HG03095 (cell line): ENCODE measurements at regions not wholly inside any gene's neighbourhood (a gene's known extent, or its start where the extent isn't known, plus 50 kb on each side); places are given as distances from the start of the nearest gene placed in this dataset.

Experiments used
- ATAC-seq: cut with Tn5 transposase; IDR thresholded peaks from one replicate; pipeline ENCODE4 v1.9.1; 2021; ENCODE audit warnings: moderate library complexity; ENCODE audit not compliant: unreplicated experiment

DNA sequence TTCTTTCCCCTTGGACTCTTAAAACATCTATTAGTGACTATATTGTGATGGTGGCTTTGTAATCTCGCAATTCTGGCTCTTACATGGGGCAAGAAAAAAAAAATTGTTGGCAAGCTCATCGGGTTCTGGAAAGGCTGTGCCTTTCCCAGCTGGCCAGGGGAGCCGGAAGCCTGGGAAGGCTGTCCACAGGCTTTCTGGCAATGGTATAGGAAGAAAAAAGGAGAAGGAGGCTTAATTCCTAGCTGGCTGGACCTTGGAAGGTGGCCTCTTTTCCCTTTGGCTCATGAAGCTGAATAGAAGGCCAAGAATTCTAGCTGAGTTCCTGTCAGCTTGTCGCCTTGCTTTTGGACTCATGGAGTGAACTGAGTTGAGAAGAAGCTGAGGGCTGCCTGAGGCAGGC lies 243.5 kb upstream of the SEMA6D start:
- ATAC-seq: no peak

DNA sequence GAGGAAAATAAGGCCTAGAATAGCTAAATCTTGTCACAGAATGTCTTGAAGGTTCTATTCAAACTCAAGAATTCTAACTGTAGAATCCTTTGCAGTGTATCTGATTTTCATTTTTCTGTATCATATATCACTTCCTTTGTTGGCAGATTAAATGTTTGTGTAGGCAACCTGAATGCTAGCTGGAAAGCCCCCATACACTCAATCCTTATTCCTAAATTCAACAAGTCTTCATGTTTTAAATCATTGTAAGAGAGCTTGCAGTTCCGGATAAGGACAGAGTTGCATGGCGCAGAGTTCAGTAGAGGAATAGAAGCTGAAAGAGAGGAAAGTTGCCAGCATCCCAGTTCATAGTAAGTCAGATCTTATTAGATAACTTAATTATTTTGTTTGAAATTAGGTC lies 242.0 kb upstream of the SEMA6D start:
- ATAC-seq: no peak

DNA sequence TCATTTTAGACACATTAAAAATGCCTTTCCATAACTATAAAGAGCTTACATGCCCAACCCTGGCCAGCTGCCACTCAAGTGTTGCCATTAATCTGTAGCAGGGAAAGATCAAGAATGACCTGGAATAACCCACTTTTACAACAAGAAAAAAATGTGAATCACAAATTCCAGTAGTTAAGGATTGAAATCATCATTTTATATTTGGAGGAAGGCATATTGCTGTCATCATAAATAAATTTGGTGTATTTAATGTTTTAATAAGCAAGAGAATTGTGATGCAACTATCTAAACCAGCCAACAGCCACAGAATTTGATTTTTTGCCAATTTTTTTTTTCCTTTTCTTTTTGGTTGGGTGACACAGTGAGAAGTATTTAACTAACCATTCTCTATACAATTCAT lies 240.0 kb upstream of the SEMA6D start:
- no peak for ATAC-seq

DNA sequence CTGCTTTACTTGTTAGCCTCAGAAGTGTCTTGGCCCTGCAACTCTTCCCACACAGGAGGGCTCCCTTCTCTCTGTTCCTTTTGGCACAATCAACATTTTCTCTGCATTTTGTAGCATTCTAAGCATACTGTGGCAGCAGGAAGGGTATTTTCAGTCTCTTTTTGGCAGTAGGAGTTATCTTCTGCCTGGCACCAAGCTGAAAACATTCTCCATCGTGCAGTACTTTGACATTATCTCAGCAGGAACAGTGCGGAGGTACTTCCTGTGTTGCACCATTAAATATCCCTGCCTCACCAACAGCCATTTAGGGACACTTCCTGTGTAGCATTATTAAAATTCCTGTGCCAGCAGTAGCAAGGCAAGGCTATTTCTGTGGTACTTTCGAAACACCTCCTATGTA lies 233.2 kb upstream of the SEMA6D start:
- ATAC-seq: no peak

DNA sequence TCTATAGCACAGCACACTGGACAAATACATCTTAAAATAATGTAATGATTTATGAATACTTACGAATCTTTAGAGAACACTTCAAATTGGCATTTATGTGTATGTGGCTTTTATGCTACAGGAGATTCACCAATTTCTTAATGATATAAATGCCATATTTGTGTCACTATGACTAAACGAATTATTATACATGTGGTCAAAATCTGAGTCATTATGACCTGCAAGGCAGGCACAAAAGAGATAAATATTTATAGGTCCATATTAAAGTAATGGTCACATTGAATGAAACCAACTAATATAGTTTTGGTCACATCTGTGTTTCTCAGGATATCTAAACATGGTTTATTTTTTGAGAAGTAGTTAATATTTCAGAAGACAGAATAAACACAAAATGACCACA lies 232.3 kb upstream of the SEMA6D start:
- ATAC-seq: no peak

DNA sequence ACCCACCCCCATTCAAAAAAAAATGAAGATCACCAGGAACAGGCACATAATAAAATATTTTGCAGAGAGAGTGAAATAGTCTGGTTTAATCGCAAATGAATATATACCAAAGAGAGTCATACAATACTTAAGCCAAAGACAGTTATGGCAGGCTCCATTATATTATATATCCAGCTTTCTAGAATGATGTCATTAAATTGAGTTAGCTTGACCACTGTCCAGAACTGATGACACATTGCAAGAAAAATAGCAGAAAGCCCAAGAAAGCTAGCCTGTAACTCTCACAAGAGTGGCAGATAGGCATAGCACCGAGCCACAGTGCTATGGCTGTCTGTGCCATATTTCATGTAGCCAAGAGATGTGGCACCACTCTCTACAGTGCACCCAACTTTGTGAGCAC lies 231.9 kb upstream of the SEMA6D start:
- no peak for ATAC-seq

DNA sequence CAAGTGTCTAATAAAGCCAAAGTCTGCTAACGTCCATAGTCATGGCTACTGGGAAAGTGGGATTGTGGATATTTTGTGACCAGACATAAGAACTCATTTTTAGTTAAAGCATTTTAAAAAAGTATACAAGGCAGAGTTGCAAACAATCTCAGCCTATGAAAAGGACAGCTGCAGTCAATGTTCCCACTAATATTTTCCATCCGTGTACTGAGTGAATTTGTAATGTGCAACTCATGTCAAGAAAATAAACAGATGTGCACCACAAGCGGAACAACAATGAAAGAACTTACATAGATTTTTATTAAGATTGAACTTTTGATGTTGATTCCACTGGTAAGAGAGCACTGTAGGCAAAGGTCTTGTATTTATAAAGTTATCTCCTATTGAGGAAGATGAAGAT lies 231.3 kb upstream of the SEMA6D start:
- no peak for ATAC-seq

DNA sequence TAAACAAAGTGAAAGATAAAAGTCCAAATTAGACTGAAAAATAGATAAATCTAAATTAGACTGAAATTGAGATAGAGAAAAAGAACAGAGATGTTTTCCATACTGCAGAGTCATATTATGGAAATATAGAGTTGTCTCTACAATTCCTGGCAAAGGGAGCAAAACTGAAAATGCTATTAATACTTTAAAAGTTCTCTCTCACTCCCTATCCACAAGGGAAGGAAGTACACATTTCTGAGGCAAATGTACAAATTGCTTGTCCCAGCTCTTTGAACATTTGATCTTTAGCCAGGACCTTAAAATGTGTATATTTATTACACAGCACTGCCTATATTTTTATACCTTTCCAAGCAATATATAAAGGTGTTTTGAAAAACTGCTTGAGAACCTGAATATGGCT lies 225.1 kb upstream of the SEMA6D start:
- no peak for ATAC-seq

DNA sequence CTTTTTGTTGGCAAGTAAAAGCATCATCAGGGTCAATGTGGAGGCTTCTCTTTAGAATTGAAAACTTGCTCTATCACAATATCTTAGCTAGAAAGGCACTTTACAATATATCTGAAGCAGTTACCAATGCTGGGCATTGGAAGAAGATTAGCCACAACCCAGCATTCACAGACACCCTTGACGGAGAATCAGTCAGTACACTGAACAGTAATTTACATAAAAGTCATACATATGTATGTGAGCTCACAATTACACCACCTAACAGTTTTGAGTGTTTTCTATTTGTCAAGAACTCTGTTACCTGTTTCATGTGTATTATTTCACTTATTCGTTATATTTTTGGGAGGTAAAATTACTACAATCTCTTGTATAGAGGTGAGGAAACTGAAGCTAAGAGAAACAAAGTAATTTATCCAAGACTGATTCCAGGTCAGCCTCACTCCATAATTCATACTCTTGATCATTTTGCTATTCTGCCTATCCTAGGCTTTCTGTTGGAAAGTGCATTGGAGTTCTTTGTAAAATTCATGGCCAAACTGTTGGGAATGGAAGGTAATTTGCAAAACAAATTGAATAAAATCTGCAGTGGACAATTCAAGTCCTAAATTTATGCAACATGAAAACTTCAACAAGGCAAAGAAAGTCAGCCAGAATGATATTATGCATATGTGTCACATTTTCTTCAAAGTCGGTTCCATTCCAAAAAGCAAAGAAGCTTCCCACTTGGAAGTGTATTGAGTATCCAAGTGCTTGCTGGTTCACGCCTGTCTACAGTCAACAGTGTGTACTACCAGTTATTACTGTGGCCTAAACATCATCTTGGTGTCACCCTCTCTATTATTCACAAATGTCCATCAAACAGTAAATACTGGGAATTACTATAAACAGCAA lies 223.7 kb upstream of the SEMA6D start:
- no peak for ATAC-seq

DNA sequence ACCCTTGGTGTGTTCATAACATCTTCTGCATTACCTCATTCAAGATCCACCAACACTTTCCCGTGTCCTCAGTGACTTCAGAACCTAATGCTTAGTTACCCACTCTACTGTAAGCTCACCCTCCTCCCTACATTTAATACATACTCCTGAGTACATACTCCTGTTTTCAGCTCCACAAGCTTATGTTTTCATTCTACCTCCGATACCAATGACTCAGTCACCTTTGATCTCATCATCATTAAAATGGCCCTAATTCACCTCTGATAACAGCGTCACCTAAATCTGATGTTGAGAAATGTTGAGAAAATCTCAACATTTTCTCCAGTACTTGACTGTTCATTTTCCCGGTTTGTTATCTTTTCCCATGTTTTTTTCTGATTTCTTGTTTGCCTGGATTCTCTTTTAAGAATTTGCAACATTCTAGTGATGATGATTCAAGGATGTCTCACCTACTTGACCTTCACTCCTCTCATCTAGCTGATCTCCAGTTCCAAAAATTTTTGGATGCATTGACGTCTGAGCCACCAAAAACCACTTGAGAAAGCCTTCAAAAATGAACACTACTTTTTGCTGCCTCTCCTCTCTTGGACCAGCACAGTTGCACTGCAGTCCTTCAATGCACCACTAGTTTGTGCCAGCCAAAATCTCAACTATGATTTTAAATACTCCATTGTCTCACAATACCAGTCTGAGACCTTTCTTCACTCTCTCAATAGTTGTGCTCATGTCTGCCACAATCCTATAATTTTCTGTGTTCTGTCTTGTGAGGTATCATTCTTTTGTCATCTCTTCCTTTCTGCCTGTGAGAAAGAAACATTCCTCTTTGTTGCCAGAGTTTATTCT lies 220.7 kb upstream of the SEMA6D start:
- ATAC-seq: no peak

DNA sequence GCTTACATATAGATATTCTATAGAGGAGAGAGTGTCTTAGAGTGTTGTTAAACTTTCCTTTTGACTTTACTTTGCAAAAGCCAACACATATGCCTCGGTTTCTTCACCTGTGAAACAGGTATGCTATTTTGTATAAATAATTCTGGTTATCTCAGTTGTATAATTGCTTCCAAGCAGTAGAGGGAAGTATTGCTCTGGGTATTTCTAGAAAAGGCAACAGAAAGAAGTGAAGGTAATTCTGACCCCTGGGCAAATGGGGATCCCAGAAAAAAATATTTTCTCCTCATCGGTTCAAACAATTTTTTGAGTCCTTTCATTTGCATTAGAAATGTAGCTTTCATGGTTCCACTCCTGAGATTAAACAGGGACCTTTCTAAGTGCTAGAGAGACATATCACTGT lies 216.5 kb upstream of the SEMA6D start:
- ATAC-seq: no peak

DNA sequence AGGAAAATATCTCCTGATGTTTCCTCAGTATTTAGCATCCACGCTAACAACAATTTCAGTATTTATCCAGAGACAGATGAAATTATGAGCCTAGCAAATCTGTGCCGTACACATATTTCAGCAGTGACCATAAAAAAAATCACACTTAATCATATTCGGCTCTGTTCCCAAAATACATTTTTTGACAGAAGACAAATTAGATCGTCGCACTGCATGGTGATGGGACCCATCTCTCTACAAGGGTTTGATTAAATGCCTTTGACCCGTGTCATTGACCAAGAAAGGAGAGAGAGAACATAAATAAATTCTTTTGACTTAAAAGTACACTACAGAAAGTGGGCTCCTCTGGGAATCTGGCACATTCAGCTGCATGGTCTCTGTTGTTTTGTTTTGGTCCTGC lies 215.3 kb upstream of the SEMA6D start:
- ATAC-seq: no peak

DNA sequence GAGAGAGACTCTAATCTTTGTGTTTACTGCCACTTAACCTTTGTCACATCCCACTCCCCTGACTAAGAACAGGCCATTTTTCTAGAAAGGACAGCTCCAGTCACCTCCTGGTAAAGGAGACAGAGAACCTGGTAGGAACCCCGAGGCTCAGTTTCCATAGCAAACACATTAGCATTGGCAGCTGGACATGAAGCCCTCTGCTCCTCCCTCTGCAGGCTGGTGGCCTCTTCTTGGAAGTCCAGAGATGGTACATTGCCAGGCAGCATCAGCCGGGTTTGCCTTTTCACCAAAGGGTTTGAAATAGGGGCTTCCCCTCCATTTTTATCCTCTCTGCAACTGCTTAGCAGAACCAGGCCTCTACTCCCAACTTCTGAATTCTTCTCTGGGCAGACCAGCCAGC lies 213.4 kb upstream of the SEMA6D start:
- ATAC-seq: no peak

DNA sequence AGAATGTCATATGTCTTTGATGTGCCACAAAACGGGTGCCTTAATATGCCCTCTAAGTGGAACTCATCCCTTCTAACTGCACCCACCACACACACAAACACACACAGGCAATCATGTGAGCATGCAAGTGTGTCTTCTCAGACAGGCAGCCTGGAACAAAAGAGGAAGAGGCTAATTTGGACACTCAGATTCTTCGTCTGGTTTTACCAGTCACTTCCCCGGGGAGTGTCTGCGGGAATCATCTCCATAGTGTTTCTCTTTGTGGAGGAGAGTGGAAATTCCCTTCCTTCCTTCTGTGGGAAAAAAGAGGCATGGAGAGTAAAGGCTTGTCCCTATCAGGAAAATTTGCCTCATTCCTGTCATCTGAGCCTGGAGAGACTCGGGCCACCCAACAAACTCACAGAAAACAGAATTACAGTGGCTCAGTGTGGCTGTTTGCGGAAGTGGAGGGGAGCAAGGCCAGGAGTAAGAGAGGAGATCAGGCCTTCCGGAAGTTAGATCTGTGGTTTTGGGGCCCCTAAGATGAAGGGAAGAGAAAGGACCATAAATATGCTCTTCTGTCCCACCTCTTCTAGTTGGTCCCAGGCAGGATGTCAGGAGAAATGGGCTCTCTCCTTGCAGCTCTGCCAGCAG lies 212.6 kb upstream of the SEMA6D start:
- ATAC-seq: no peak

DNA sequence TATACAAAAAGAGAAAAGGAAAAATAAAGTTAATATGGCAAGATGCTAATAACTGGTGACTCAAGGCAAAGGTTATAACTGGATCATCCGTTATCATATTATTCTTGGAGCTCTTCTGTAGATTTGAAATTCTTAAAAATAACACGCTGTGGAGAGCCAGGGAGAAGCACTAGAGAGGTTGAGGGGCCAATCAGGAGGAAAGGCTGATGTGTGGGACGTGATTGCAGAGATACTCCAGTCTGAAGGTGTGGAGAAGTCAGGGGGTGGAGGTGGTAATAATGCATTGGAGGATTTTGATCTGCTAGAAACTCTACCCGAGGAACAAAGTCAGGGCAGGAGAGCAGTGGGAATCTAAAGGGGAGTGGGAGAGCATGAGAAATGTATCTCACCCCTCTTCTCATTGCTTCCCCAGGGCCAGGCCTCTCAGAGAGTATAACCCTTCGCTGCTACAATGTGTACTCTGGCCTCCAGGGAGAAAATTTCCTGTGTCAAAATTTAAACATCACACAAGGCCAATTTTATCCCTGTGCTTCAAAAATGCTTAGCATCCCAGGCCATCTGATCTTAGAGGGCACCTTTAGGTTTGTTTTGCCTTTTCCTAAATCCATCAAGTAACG lies 211.5 kb upstream of the SEMA6D start:
- ATAC-seq: no peak

DNA sequence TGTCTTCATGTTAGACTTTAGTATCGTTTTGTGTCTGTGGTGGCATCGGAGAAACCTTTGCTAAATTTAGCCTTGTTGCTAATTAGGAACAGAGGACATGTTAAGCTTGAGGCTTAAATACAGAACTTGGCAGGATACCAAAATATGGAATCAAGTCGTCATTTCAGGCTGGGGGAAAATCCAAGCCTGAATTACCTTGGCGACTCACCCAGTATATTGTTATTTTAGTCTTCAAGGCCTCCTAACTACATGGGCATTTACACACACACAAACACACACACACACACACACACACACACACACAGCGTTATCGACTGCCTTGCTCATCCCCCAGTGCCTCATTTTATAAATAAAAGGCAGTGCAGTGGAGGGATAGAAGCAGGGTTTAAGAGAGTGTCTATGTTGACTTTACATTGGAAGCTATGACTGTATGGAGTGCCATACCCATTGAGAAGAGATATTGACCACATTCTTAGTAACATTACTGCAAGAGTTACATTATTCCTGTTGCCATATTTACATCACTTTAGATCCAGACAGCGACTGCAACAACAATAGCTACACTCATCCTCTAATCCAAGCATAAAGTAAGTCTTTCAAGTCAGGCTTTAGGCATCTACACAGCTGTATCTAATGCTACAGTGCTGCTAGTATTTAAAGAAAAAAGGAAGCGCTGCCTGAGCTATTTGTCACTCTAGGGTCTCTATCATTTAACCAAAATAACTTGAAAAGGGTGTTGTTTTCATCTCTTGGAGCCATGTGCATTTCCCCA lies 210.8 kb upstream of the SEMA6D start:
- no peak for ATAC-seq

DNA sequence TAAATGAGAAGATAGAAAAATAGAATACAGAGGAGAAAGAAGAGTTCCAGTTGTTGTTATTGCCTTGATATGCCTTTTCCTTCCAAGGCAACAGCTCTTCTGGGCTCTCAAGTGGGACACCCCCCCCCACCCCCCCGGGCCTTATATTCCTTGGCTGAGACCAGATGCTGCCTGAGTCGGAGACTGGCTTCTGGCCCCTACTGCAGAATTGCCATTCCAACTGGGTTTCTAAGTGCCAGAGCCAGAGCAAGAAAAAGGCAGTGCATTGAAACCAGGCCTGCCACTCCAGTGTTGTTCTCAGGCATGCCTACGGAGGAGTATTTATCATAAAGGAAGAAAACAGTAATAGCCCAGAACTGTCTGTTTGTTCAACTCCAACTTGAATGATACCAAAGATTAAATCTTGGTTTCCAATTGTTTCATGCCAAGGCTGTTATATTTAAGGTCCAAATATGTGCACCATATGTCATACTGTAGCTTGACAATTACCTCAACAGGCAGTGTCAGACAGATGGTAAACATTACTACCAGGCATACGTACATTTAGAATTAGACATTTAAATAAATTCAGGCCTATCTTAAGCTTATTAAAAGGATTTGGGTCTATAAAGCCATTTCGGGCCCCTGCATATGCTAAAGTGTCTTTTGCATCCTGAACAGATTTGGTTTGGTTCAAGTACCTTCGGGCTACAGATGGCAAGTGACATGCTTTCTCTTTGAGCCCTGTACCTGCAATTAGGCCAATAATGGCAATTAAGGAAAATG lies 209.9 kb upstream of the SEMA6D start:
- no peak for ATAC-seq

DNA sequence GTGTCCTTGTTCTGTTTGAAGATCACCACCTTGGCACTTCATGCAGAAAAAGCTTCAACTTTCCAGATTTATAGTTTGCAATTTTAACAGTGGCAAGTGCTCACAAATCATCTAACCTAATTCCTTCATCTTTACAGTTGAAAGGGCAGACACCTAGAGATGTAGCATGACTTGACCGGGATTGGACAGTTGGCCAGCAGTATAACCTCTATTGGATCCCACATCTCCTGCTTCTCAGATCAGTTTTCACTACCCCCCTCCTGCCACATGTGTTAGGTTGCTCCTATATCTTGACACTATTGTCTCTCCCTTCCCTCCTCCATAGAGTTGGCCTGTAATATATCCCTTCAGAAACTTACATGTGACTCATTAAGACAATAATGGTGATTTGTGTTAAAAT lies 206.0 kb upstream of the SEMA6D start:
- ATAC-seq: no peak

DNA sequence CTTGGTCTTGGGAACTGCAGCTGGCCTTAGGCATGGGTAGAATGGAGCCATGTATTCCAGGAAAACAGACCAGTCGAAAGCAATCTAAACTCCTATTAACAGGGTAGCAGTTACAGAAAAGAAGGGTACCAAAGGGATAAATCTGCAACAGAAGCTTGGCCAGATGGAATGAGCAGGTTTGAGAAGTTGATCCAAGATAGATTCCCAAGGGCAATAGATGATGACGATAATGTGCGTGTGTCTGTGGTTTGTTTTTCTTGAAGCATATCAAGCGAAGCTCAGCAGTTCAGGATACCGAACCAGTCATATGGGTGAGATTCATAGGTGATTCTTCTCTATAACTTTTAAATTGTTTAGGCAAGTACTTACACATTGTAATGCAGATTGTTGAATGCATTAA lies 203.8 kb upstream of the SEMA6D start:
- no peak for ATAC-seq

DNA sequence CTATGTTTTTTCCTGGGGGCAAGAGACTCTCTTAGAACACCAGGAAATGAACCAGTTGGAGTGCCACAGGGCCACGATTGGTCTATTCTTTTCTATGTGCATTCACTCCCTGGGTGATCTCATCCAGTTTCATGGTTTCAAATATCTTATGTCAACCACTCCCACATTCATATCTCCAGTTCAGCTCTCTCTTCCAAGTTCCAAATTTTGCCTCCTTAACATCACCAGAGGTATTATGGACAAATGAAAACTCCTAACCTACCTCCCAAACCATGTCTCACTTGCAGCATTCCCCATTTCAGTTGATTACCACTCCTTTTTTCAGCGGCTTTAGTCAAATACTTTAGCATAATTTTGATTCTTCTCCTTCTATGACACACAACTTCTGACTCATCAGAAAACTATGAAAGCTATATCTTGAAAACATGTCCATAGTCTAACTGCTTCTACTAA lies 203.1 kb upstream of the SEMA6D start:
- ATAC-seq: no peak
